ENCODE measurements at regions not wholly inside any gene's neighbourhood (a gene's known extent, or its start where the extent isn't known, plus 50 kb on each side); places are given as distances from the start of the nearest gene placed in this dataset.

DNA sequence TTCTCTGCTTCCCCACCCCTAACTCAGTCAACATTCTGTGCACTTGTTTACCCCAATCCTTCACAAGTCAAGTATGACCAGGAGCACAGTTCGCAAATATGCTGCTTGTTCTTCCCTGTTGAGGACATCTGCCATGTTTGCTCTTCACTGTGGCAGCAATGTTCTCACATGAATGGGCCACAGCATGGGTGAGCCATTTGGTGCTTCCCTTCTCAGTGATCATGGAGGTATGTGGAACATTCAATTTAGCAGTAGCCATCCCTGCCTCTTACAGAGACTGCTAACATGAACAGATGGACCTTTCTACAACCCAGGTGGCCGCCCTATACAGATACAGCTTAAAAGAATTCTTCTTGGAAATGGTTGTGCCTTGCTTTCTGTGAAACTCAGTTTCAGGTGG, 660.1 kb upstream of the SGO1 start:
- no peak overlapping the region for H3K4me3 ChIP-seq (ENCODE audit: low read depth, low read length)
- no peaks in the 10 kb centered on the region for H3K4me1 ChIP-seq
- TF ChIP-seq CTCF (IDR thresholded peaks at IDR 0.05; ENCODE audit: low read depth, low read length) = no peak
- no peaks in the 10 kb centered on the region for H3K9me3 ChIP-seq
- H3K36me3 ChIP-seq = no peaks in the 10 kb centered on the region
- H3K27me3 ChIP-seq = no peaks in the 10 kb centered on the region
- DNase-seq = no peak

DNA sequence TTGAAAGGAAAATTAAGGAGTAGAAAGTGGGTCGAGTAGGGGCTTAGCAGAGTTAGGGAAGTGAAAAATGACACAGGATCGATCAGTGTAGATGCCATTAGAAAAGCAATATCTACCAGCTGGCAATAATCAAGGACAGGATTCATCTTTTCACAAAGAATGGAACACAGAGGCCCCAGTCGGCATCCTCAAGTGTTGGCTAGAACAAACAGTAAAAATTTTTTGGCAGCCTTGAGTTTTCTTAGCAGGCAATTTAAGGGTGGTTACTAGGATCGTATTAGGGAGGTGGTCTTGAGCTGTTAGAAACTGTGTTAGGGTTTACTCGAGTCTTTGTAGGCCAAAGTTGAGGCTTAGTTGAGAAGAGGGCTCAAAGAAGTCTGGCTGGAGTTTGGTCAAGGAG, 658.8 kb upstream of the SGO1 start:
- no peaks in the 10 kb centered on the region for H3K36me3 ChIP-seq

DNA sequence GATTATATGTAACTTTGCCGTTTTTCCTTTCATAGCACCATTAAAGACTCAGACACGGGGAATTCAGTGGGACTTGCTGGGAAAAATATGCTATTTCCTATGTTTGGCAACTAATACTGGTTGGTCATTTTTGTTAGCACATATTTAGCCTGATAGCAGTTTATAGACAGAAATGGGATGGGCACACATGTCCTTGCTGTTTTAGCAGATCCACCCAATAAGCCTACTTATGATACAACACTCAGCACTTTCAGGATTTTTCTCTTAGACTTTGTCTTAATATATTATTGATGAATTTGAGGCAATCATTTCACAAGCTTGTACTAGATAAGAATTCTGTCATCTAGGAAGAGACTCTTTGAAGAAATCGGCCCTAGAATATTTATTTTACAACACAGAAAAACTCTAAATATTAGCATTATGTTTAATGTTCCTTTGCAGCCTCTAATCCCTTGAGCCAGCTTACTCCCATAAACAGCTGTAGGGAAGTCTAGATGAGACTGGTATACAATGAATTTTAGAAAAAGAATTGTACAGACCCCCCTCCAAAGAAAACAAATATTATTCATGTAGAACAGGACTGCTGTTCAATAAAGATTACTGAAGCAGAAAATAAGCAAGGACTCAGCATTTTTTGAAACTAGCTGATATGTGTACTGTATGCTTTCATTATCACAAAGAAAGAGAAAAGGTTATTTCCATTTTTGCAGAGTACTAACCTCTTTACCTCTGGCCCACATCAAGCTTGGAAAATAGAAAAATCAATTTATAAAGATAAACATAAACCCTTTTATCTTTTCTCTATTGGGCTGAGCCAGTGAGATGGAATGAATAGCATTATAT, 656.8 kb upstream of the SGO1 start:
- no peak for TF ChIP-seq CTCF (IDR thresholded peaks at IDR 0.05; ENCODE audit: low read depth, low read length)
- H3K4me1 ChIP-seq = no peaks in the 10 kb centered on the region

More for the DNA sequence above, 658.8 kb upstream of the SGO1 start:
- Histone ChIP-seq H3K4me1 (no peaks in the 10 kb centered on the region), H3K27me3 (no peaks in the 10 kb centered on the region), H3K9me3 (no peaks in the 10 kb centered on the region), H3K4me3 (ENCODE audit: low read depth, low read length) (no peak overlapping the region)
- TF ChIP-seq CTCF (IDR thresholded peaks at IDR 0.05; ENCODE audit: low read depth, low read length) = no peak
- no peak for DNase-seq

DNA sequence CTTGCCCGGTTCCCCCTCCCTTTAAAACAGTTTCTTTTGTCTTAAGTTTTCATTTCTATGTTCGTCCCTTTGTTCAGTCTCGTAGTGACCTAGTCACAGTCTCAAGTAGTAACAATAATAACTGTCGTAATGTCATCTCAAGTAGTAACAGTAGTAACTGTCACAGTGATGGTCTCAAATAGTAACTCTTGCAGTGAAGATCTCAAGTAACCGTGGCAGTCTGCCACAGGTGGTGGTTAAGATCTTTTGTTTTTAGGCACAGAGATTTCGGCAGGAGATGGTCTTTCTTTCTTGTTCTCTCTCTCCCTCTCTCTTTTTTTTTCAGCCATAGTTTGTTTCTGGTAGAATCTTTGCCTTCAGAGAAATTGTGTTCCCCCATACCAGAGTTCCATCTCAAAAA, 656.0 kb upstream of the SGO1 start:
- Histone ChIP-seq H3K36me3 (no peaks in the 10 kb centered on the region), H3K27me3 (no peaks in the 10 kb centered on the region), H3K4me1 (no peaks in the 10 kb centered on the region), H3K9me3 (no peaks in the 10 kb centered on the region), H3K4me3 (ENCODE audit: low read depth, low read length) (no peak overlapping the region)
- no peak for DNase-seq
- no peak for TF ChIP-seq CTCF (IDR thresholded peaks at IDR 0.05; ENCODE audit: low read depth, low read length)

More for the DNA sequence above, 656.8 kb upstream of the SGO1 start:
- Histone ChIP-seq H3K36me3 (no peaks in the 10 kb centered on the region), H3K27me3 (no peaks in the 10 kb centered on the region), H3K4me3 (ENCODE audit: low read depth, low read length) (no peak overlapping the region), H3K9me3 (no peaks in the 10 kb centered on the region)
- no peak for DNase-seq

DNA sequence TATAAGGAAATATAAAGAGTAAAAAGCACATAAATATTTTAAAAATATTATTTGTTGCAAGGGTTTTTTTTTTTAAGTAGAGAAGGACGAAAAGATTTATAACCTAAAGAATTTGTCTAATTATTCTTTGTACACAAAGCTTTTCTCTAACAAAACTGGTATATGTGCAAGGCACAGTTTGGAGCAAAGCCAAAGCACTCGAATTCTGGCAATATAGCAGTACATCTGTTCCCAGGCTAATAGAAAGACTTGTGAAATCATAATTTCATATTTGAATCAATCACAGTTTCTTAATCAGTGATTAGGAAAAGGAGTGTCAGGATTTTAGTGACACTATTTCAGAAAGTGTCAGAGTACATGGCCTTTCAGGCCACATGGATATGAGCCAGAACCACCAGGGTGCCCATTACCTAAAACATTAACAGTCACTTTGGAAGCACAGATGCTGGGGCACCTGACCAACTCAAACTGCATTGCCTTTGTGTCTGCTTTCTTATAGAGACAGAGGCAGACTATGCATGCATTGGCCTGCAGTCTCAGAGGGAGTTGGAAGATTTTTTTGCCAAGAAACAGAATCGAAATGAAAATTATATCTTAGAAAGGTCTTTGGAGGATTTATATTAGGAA, 651.8 kb upstream of the SGO1 start:
- TF ChIP-seq CTCF (IDR thresholded peaks at IDR 0.05; ENCODE audit: low read depth, low read length) = no peak

DNA sequence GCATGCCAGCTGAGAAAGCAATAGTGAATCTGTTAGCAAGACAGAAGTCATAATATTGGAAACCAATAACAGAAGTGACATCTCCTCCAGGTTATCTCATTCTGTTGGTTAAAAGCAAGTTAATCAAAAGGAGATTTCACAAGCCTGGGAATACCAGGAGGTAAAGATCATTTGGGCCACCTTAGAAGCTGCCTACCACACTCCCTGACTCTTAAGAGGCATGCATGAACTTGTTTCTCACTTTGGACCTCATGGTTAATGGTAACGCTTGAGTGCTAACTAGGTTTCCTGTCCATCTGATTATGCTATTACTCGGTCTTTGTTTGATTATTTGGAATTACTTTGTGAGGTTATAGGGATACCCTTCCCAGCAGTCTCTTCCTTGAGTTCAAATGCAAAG, 650.8 kb upstream of the SGO1 start:
- H3K9me3 ChIP-seq = no peaks in the 10 kb centered on the region
- no peaks in the 10 kb centered on the region for H3K36me3 ChIP-seq
- no peak overlapping the region for H3K4me3 ChIP-seq (ENCODE audit: low read depth, low read length)
- no peak for TF ChIP-seq CTCF (IDR thresholded peaks at IDR 0.05; ENCODE audit: low read depth, low read length)
- no peak for DNase-seq
- H3K27me3 ChIP-seq = no peaks in the 10 kb centered on the region
- no peaks in the 10 kb centered on the region for H3K4me1 ChIP-seq

More for the DNA sequence above, 651.8 kb upstream of the SGO1 start:
- Histone ChIP-seq H3K4me1 (no peaks in the 10 kb centered on the region), H3K9me3 (no peaks in the 10 kb centered on the region), H3K27me3 (no peaks in the 10 kb centered on the region), H3K36me3 (no peaks in the 10 kb centered on the region), H3K4me3 (ENCODE audit: low read depth, low read length) (no peak overlapping the region)
- DNase-seq = no peak

Measured in BE2C (cell line).